DMS53 treated with DMSO at 0.1 percent for 48 hours (cell line): ENCODE measurements at regions not wholly inside any gene's neighbourhood (a gene's known extent, or its start where the extent isn't known, plus 50 kb on each side); places are given as distances from the start of the nearest gene placed in this dataset.

Experiments
- DNase-seq: peaks from one replicate; lab custom pipeline; 2025; ENCODE audit not compliant: unreplicated experiment; lab: John Stamatoyannopoulos, UW

DNA sequence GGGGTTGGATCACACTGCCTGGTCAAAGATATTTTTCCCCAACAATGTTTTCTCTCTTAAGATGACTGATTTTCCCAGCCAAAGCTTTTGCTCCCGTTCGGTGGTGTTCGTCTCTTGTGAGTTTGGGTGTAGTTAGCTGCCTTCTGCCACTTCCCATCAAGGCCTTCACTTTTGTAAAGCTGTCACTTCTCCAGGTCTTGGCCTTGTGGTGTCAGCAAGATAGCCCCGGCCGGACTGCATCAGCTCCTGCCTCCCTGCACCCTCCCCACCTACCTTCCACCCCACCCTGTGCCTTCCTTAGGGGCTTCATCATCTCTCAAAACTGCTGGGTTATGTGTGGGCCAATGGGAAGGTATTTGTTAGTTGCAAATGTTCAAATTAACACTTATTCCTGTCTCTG lies 228.9 kb downstream of the BCL11A start:
- no peak for DNase-seq

- DNase-seq, result no peak
These were observed 231.6 kb downstream of the BCL11A start for GRCh38 chr2:60321816-60322215.

GRCh38 chr2:60320724-60321123 lies 232.7 kb downstream of the BCL11A start:
- no peak for DNase-seq

DNA sequence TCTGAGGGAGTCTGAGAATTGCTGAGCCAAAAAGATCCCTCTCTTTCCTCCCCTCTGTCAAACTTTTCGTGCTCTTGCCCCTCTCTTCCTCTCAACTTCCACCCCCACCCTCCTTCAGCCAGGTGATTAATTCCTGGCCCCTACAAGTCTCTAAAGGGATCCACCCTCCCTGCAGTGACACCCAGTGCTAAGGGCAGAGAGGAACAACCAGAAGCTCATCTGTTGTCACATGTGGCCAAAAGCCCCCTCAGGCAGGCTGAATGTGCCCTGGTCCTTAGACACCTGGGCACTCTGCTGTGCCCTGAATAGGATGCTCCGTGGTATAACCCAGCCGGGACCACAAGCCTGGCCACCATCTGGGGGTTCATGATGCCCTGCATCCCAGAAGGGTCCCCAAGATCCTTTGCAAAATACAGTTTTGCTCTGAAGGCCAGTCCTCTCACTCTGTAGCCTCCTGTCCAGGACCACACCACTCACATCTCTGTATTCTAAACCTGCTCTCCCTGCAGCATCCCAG lies 234.4 kb downstream of the BCL11A start:
- DNase-seq, result no peak

GRCh38 chr2:60318544-60318943 lies 234.9 kb downstream of the BCL11A start:
- no peak for DNase-seq

- no peak for DNase-seq
These were observed 235.6 kb downstream of the BCL11A start for GRCh38 chr2:60317844-60318243.

GRCh38 chr2:60317034-60317386 lies 236.4 kb downstream of the BCL11A start:
- no peak for DNase-seq

DNA sequence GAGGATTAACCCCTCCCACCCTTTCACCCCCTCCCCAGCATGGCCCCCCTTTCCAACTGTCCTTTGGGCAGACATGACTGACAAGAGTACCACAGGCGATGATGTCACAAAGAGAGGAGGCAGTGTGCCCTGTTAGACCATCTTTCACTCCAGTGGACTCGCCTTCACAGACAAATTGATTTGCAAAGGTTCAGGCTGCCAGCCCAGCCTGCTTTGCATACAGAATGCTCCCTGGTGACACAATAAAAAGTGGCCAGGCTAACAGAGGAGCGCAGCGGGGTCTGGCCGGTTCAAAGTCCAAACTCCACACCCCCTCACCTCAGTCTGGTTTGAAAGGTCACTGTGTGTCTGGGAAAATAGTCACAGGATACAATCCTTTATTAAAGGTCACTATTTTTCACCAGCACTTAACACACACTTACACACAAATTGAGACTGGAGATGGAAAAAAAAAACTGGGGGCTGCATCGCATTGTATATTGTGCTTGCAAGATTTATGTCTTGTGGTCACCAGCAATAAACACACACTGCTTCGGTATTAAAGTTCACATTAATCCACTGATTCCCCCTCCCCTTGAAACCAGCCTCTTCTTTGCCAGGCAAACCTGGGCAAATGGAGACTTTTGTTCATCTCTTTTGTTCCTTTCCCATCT lies 236.9 kb downstream of the BCL11A start:
- DNase-seq, result no peak

- no peak for DNase-seq
These were observed 239.8 kb downstream of the BCL11A start for GRCh38 chr2:60313470-60314172.

- DNase-seq, result no peak
These were observed 240.8 kb downstream of the BCL11A start for GRCh38 chr2:60312618-60313017.

GRCh38 chr2:60311524-60311923 lies 241.9 kb downstream of the BCL11A start:
- no peak for DNase-seq

GRCh38 chr2:60309941-60310660 lies 243.4 kb downstream of the BCL11A start:
- DNase-seq, result no peak

DNA sequence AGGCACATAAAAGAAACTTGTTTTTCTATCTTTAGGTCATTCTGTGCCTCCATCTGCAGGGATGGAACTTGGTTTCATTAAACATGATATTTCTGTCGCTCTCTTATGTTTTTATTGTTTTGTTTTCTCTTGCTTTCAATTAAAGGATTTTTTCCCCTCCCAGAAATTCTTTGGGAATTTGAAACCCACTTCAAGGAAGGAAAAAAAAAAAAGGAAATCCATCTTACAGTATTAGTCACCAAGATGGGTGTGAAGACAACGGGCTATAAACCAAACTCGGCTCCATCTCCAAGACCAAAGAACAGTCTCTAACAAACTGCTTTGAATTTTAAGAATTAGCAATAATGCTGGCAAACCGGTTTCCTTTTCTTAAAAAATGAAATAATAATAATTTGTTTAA lies 244.1 kb downstream of the BCL11A start:
- DNase-seq, result no peak

DNA sequence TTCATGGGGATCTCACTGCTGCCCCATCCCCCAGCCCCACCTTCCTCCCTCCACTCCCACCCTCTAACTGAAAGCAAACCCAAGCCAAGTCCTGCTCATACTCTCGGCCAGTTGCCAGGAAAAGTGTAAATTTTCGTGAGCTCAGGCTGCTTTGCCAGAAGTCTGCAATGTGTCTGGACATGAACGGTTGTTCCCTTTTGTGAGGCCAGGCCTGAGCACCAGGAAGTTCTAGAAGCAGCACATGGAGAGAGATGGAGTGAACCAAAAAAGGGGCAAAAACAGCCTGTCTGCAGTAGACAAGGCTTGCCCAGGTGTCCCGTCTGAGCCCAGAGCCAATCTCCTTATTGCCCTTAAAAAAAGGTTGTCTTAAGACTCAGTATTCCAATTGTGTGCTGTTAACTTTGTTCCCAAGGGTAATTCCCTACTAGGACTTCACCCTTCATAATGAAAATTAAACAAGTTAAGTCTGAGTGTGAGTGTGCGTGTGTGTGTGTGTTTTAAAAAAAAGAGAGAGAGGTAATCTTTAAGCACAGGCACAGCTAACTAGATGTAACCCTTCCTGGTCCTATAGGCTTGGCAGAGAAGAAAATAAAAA lies 247.1 kb downstream of the BCL11A start:
- no peak for DNase-seq

- no peak for DNase-seq
These were observed 249.8 kb downstream of the BCL11A start for GRCh38 chr2:60303680-60304079.

- DNase-seq, result no peak
These were observed 250.9 kb downstream of the BCL11A start for GRCh38 chr2:60302377-60303126.

- DNase-seq, result no peak
These were observed 251.7 kb downstream of the BCL11A start for GRCh38 chr2:60301726-60302125.

- no peak for DNase-seq
These were observed 254.3 kb downstream of the BCL11A start for GRCh38 chr2:60299179-60299578.

- no peak for DNase-seq
These were observed 255.3 kb downstream of the BCL11A start for GRCh38 chr2:60298006-60298696.

DNA sequence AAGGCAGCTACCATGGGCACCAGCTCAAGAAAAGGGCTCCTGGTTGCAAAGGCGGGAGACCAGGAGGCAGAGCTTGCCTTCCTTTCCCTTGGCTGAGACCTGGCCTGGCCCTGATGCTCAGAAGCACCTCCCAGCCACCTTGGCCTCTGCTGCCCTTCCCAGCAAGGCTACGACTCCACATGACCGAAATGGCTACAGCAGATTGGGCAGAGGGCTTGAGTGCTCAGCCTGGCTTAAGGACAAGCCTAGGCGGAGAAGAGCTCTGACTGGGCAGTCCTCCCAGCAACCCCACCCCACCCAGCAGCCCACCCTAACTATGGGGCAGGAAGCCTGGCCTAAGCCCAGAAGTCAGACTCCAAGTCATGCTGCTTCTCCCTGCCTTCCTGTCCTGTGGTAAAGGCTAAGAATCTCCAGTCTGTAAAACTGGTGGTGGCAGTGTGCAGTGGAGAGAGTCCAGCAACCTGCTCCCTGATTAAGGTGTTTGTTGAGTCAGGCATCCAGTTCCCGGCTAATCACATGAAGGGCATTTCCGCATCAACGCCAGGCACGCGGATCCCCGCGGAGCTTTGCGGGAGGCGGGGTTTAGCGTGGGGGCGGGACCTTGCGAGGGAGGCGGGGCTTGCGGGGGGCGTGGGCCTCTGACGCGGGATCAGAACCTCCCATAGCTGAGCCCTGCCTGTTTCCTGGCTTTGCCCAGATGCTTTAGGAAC lies 256.0 kb downstream of the BCL11A start:
- DNase-seq, result no peak
